IMR-90 (cell line): ENCODE measurements at regions not wholly inside any gene's neighbourhood (a gene's known extent, or its start where the extent isn't known, plus 50 kb on each side); places are given as distances from the start of the nearest gene placed in this dataset.

ENCODE experiments used
- ATAC-seq: fragments of 200-7000 bp; cut with Tn5 transposase; 2 replicates; pipeline ENCODE4 v1.9.1; 2020; ENCODE audit warnings: low read depth, mild to moderate bottlenecking, moderate library complexity
- BruUV-seq: library from RNA; stranded (reverse); fragments of 400-500 nt; replicated peaks from 2 replicates; lab custom pipeline; 2021; lab: Mats Ljungman, UMichigan
- CTCF ChIA-PET: fragments of 300-600 bp; formaldehyde crosslinking; extraction: SDS; loops from one replicate; lab custom pipeline; 2021; ENCODE audit warnings: antibody characterized with exemption; lab: Yijun Ruan, JAX
- POLR2A ChIA-PET: fragments of 300-600 bp; sonication (Branson Sonifier 250); formaldehyde crosslinking; loops from one replicate; lab custom pipeline; 2022; ENCODE audit warnings: antibody characterized with exemption; ENCODE audit not compliant: unreplicated experiment; lab: Charles Lee
- DNase-seq: peaks from one replicate; pipeline ENCODE4 v3.0.0; 2013
- H2AFZ ChIP-seq: replicated peaks from 2 replicates; pipeline ENCODE3; 2013; ENCODE audit warnings: low read length, mild to moderate bottlenecking; ENCODE audit not compliant: poor library complexity
- H2AK5ac ChIP-seq: 2 replicates; pipeline ENCODE4 v1.6.1; 2013; ENCODE audit warnings: low read depth, low read length, inconsistent platforms
- H2AK9ac ChIP-seq: replicated peaks from 2 replicates; pipeline ENCODE3; 2013; ENCODE audit warnings: mild to moderate bottlenecking, low read depth, low read length, moderate library complexity; ENCODE audit not compliant: poor library complexity
- H2BK120ac ChIP-seq: 2 replicates; pipeline ENCODE4 v1.6.1; 2013; ENCODE audit warnings: low read depth, low read length, inconsistent platforms
- H2BK15ac ChIP-seq: 3 replicates; pipeline ENCODE4 v1.6.1; 2013; ENCODE audit warnings: low read depth, low read length, inconsistent platforms
- H2BK20ac ChIP-seq: 2 replicates; pipeline ENCODE4 v1.6.1; 2013; ENCODE audit warnings: low read depth, mild to moderate bottlenecking, inconsistent platforms, low read length, moderate library complexity
- H2BK5ac ChIP-seq: 2 replicates; pipeline ENCODE4 v1.6.1; 2013; ENCODE audit warnings: mild to moderate bottlenecking, low read depth, low read length, inconsistent platforms; ENCODE audit not compliant: poor library complexity, severe bottlenecking
- H3K14ac ChIP-seq: replicated peaks from 2 replicates; pipeline ENCODE4 v1.6.1; 2013; ENCODE audit warnings: low read depth, low read length, inconsistent platforms
- H3K18ac ChIP-seq: 2 replicates; pipeline ENCODE4 v1.6.1; 2013; ENCODE audit warnings: low read depth, low read length, control low read depth
- H3K23ac ChIP-seq: 2 replicates; pipeline ENCODE4 v1.6.1; 2013; ENCODE audit warnings: low read depth, low read length, inconsistent platforms
- H3K27ac ChIP-seq: 2 replicates; pipeline ENCODE4 v1.5.1; 2013; ENCODE audit warnings: mild to moderate bottlenecking, control low read depth, low read length; ENCODE audit not compliant: insufficient read depth
- H3K27me3 ChIP-seq: 2 replicates; pipeline ENCODE4 v1.6.1; 2013; ENCODE audit warnings: low read length; ENCODE audit not compliant: control insufficient read depth, insufficient read depth
- H3K36me3 ChIP-seq: 2 replicates; pipeline ENCODE4 v1.6.1; 2013; ENCODE audit warnings: low read length, mixed read lengths; ENCODE audit not compliant: control insufficient read depth, insufficient read depth
- H3K4ac ChIP-seq: 2 replicates; pipeline ENCODE4 v1.6.1; 2013; ENCODE audit warnings: low read depth, low read length, inconsistent platforms
- H3K4me1 ChIP-seq: 2 replicates; pipeline ENCODE4 v1.6.1; 2013; ENCODE audit warnings: low read length, mixed read lengths; ENCODE audit not compliant: control insufficient read depth, insufficient read depth
- H3K4me2 ChIP-seq: 2 replicates; pipeline ENCODE4 v1.6.1; 2013; ENCODE audit warnings: low read depth, mild to moderate bottlenecking, control low read depth, low read length, moderate library complexity
- H3K4me3 ChIP-seq: 2 replicates; pipeline ENCODE4 v1.5.1; 2013; ENCODE audit warnings: low read depth, mild to moderate bottlenecking, control low read depth, low read length, moderate library complexity; ENCODE audit not compliant: insufficient read depth
- H3K56ac ChIP-seq: 2 replicates; pipeline ENCODE4 v1.6.1; 2013; ENCODE audit warnings: low read length, inconsistent platforms; ENCODE audit not compliant: insufficient read depth; ENCODE audit errors: extremely low read depth
- H3K79me1 ChIP-seq, 2 experiments: 2 replicates each; pipeline ENCODE4 v1.6.1; 2013; ENCODE audit warnings: low read length in 2 of 2, inconsistent platforms in 1 of 2, low read depth in 1 of 2
- H3K9ac ChIP-seq: 2 replicates; pipeline ENCODE4 v1.6.1; 2013; ENCODE audit warnings: low read depth, low read length, control low read depth
- H3K9me1 ChIP-seq: 2 replicates; pipeline ENCODE4 v1.6.1; 2013; ENCODE audit warnings: low read length, inconsistent platforms; ENCODE audit not compliant: insufficient read depth
- H3K9me3 ChIP-seq: 2 replicates; pipeline ENCODE4 v1.6.1; 2013; ENCODE audit warnings: low read length; ENCODE audit not compliant: control insufficient read depth, insufficient read depth
- H4K20me1 ChIP-seq: 2 replicates; pipeline ENCODE4 v1.6.1; 2013; ENCODE audit warnings: low read length, inconsistent platforms; ENCODE audit not compliant: insufficient read depth
- H4K5ac ChIP-seq: 2 replicates; pipeline ENCODE4 v1.6.1; 2013; ENCODE audit warnings: mild to moderate bottlenecking, low read depth, low read length, control low read depth
- H4K8ac ChIP-seq, 2 experiments: 2 replicates each; pipeline ENCODE4 v1.6.1; 2013; ENCODE audit warnings: low read depth in 2 of 2, low read length in 2 of 2, control low read depth in 1 of 2, inconsistent platforms in 1 of 2
- H4K91ac ChIP-seq: 2 replicates; pipeline ENCODE4 v1.6.1; 2013; ENCODE audit warnings: low read depth, low read length, inconsistent platforms; ENCODE audit not compliant: insufficient read depth
- CHD1 ChIP-seq: IDR thresholded peaks from 2 replicates; pipeline ENCODE4 v1.6.1; 2012; ENCODE audit warnings: low read depth, low read length, improper control_type of control experiment
- CTCF ChIP-seq: conservative IDR thresholded peaks from 2 replicates; pipeline ENCODE4 v1.5.1; 2012; ENCODE audit warnings: mild to moderate bottlenecking, low read depth, low read length, improper control_type of control experiment
- ELK1 ChIP-seq: fragments of 150-350 bp; IDR thresholded peaks from 2 replicates; pipeline ENCODE4 v1.6.1; 2016; ENCODE audit warnings: low read depth, mild to moderate bottlenecking, low read length, moderate library complexity, borderline replicate concordance
- FOS ChIP-seq: fragments of 150-350 bp; IDR thresholded peaks from 2 replicates; pipeline ENCODE4 v1.6.1; 2016; ENCODE audit warnings: low read depth, low read length
- MXI1 ChIP-seq: IDR thresholded peaks from 2 replicates; pipeline ENCODE4 v1.6.1; 2012; ENCODE audit warnings: low read depth, mild to moderate bottlenecking, low read length, moderate library complexity, borderline replicate concordance
- NFE2L2 ChIP-seq: fragments of 150-350 bp; IDR thresholded peaks from 2 replicates; pipeline ENCODE4 v1.6.1; 2016; ENCODE audit warnings: low read depth, mild to moderate bottlenecking, low read length
- RAD21 ChIP-seq: IDR thresholded peaks from 2 replicates; pipeline ENCODE4 v1.6.1; 2012; ENCODE audit warnings: low read length, improper control_type of control experiment
- RCOR1 ChIP-seq: IDR thresholded peaks from 2 replicates; pipeline ENCODE4 v1.6.1; 2012; ENCODE audit warnings: mild to moderate bottlenecking, low read length, improper control_type of control experiment; ENCODE audit not compliant: insufficient replicate concordance
- SMC3 ChIP-seq: fragments of 150-350 bp; IDR thresholded peaks from 2 replicates; pipeline ENCODE4 v1.6.1; 2016; ENCODE audit warnings: low read depth, mild to moderate bottlenecking, antibody characterized with exemption, low read length, moderate library complexity
- USF2 ChIP-seq: fragments of 150-350 bp; IDR thresholded peaks from 2 replicates; pipeline ENCODE4 v1.6.1; 2017; ENCODE audit warnings: mild to moderate bottlenecking, antibody characterized with exemption, low read length, low read depth
- WGBS, 2 experiments: methylation state at CpG; one replicate each; pipeline versions ENCODE4 v1.1.5 to v1.1.7; 2013; ENCODE audit warnings: missing lambda C conversion rate in 2 of 2; ENCODE audit not compliant: insufficient read length in 1 of 2; ENCODE audit errors: extremely low coverage in 2 of 2; 5-methylcytosine and 5-hydroxymethylcytosine counted together
- dilution Hi-C: fragments of 300-500 bp; cut with HindIII; formaldehyde crosslinking; loops from one replicate; pipeline ENCODE4 v1.14.3; 2018; ENCODE audit warnings: low sequenced_read_pairs; ENCODE audit not compliant: unreplicated experiment
- in situ Hi-C: fragments of 300-500 bp; cut with MboI; formaldehyde crosslinking; loops from 3 replicates; pipeline ENCODE4 v1.14.3; 2019; ENCODE audit warnings: low sequenced_read_pairs, inconsistent platforms, mixed read lengths
- intact Hi-C: fragments of 100-400 bp; cut with micrococcal nuclease; formaldehyde crosslinking; loops from 2 replicates; pipeline ENCODE4 v1.10.0; 2022

GRCh38 chr20:12201289-12201991 lies 283.7 kb downstream of the BTBD3 start:
- WGBS, 2 experiments, result 20% methylated on average over 1 of the region's 5 CpGs; no CpG with 5 or more reads in 1 of the 2 experiments
- ChIA-PET CTCF (no interaction called here), POLR2A (no interaction called here)
- no peak overlapping the region for H3K56ac ChIP-seq
- H2AK5ac ChIP-seq, result no peak overlapping the region
- no peak overlapping the region for H4K91ac ChIP-seq
- H3K4me1 ChIP-seq, result no peaks in the 10 kb centered on the region
- no peak overlapping the region for H2BK5ac ChIP-seq
- H4K5ac ChIP-seq, result no peak overlapping the region
- H3K18ac ChIP-seq, result no peak overlapping the region
- DNase-seq (peak; percentile 16), ATAC-seq (peak; percentile 35; the same call in 1 of the 2 replicates)
- no TSS peak for BruUV-seq
- H2AFZ ChIP-seq, result no peak overlapping the region
- H3K36me3 ChIP-seq, result no peaks in the 10 kb centered on the region
- no peak overlapping the region for H2BK120ac ChIP-seq
- no peak overlapping the region for H3K23ac ChIP-seq
- H2BK15ac ChIP-seq, result no peak overlapping the region
- no peak overlapping the region for H2BK20ac ChIP-seq
- no peak overlapping the region for H3K4me2 ChIP-seq
- H3K4ac ChIP-seq, result no peak overlapping the region
- H3K9ac ChIP-seq, result no peak overlapping the region
- no peaks in the 10 kb centered on the region for H4K20me1 ChIP-seq
- in situ Hi-C loops, result no loop called here
- no peak overlapping the region for H3K14ac ChIP-seq
- no peaks in the 10 kb centered on the region; the same call in 1 of the 2 replicates for H3K27me3 ChIP-seq
- H3K9me3 ChIP-seq, result no peaks in the 10 kb centered on the region
- H3K27ac ChIP-seq, result no peak overlapping the region
- no peak overlapping the region for H3K4me3 ChIP-seq
- TF ChIP-seq MXI1 (no peak), SMC3 (no peak), CHD1 (no peak), USF2 (no peak), CTCF (no peak), RAD21 (no peak), NFE2L2 (no peak), ELK1 (no peak), FOS (no peak), RCOR1 (no peak)
- dilution Hi-C loops, result no loop called here
- H3K9me1 ChIP-seq, result no peaks in the 10 kb centered on the region
- no peaks in the 10 kb centered on the region for H3K79me1 ChIP-seq
- intact Hi-C loops, result loop anchor here (10.0 kb wide), 2 partner anchors 297 to 617 kb away; no protein-coding TSS in a partner anchor
- no peak overlapping the region for H4K8ac ChIP-seq
- H2AK9ac ChIP-seq, result no peak overlapping the region
